GM13976 (cell line): ENCODE measurements at regions not wholly inside any gene's neighbourhood (a gene's known extent, or its start where the extent isn't known, plus 50 kb on each side); places are given as distances from the start of the nearest gene placed in this dataset.

Experiments
- DNase-seq: peaks from one replicate; pipeline ENCODE4 v3.0.0; 2012; ENCODE audit warnings: low spot score
- in situ Hi-C: fragments of 300-500 bp; cut with MboI; formaldehyde crosslinking; loops from one replicate; pipeline ENCODE4 v1.12.0; 2022; ENCODE audit warnings: low sequenced_read_pairs, mixed read lengths, inconsistent platforms; ENCODE audit not compliant: unreplicated experiment
- TF ChIP-seq, protein P1 (sequence below): IDR thresholded peaks from 2 replicates; pipeline ENCODE4 v1.5.1; 2012; ENCODE audit warnings: borderline replicate concordance, mild to moderate bottlenecking; ENCODE audit not compliant: insufficient read depth; ENCODE audit errors: extremely low read depth, missing control alignments, control extremely low read depth

DNA sequence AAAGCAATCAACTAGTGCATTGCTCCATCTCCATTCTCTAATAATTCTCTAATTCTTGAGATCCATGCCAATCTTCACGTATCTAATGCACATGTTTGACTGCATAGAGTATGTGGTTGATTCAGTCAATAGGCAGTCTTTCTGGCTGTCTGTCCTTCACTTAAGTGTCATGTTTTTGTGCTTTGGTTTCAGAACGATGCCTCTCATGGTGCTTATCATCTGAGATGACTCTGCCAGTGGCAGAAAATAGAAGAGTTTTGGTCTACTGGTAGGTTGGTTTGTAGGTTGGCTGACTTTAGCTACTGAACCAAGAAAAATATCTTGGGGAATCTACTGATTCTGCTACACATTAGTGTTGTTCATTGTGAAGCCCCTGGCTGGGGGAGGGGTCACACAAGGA is 364.2 kb downstream of the SFMBT2 start:
- no peak for DNase-seq
- in situ Hi-C loops = no loop called here
- TF ChIP-seq, protein P1, sequence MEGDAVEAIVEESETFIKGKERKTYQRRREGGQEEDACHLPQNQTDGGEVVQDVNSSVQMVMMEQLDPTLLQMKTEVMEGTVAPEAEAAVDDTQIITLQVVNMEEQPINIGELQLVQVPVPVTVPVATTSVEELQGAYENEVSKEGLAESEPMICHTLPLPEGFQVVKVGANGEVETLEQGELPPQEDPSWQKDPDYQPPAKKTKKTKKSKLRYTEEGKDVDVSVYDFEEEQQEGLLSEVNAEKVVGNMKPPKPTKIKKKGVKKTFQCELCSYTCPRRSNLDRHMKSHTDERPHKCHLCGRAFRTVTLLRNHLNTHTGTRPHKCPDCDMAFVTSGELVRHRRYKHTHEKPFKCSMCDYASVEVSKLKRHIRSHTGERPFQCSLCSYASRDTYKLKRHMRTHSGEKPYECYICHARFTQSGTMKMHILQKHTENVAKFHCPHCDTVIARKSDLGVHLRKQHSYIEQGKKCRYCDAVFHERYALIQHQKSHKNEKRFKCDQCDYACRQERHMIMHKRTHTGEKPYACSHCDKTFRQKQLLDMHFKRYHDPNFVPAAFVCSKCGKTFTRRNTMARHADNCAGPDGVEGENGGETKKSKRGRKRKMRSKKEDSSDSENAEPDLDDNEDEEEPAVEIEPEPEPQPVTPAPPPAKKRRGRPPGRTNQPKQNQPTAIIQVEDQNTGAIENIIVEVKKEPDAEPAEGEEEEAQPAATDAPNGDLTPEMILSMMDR = no peak

DNA sequence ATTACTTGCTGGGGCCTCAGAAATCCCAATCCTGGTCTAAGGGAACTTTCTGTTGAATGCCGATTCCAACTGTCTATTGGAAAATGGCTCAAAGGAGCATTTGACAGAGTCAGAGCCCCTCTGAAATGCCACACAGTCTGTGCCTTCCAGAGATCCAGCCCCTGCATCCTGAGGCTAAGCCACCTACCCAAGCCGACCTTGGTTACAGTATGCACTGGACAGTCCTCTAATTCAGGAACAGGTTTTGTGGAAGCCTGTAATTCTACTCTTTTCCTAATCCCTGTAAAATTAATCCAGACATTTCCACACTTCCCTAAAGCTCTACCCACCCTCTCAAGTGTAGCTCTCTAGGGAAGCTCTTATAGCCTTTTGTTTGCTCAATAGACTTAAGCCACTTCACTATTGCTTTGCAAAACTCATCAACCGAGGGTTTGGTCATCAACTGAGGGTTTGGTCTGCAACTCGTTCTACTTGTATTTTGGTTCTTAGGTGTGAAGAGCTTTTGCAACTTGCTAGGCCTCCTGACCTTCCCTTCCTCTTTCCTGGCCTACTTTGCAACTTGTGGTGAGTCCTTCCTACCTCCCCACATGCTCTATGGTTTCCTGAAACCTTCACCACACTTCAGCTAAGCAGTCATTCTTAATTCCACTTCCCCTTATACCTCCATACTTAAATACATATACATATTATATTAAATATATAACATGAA is 364.8 kb downstream of the SFMBT2 start:
- DNase-seq = no peak
- TF ChIP-seq, protein P1 = no peak
- in situ Hi-C loops = no loop called here

DNA sequence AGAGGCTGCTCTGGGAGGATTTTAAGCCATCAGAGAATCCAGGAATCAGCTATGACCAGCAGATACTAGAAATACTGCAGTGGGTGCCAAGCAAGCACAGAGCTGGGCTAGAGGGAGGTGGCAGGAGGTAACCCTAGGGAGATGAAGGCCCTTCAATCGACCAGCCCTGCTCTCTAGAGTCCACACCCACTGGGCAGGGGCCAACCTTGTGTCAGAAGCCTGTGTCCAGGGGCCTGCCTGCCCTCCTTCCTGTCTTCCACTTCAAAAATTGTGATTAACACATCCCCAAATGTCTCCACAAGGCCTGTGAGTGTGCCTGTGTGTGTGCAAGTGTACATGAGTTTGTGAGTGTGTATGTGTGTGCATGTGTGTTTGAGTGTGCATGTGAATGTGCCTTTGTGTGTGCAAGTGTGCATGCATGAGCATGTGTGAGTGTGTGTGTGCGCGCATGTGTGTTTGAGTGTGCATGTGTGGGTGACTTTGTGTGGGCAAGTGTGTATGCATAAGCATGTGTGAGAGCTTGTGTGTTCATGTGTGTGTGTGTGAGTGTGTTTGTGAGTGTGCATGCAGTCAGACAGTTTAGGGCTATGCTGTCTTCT is 367.7 kb downstream of the SFMBT2 start:
- no peak for DNase-seq
- TF ChIP-seq, protein P1 = no peak
- in situ Hi-C loops = no loop called here

DNA sequence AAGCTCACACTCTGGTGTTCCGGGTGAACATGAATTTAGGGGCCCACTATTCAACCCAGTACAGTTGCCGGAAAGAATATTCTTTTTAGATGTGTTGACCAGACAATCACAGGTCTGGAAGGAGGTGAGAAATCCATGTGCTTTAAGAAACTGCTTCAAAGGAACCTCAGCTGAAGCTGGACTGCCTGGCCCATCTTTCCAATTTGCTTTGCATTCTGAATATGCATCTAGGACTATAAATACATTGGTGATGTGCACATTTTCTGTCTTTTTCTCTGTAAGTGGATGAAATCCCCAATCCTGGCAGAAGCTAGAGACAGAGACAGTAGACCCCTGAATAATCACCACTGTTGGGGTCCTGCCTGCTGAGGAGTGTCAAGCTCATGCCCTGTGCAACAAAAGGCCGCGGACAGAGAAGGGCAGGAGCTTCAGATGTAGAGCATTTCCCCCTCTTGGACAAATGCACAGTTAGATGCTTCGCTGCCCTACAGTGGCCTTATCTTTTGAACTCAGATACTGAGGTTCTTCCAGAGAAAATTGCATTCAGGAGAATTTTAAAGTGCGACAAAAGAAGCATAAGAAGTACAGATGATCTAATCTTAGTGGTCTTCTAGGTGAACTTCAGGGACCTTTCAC is 368.3 kb downstream of the SFMBT2 start:
- DNase-seq = no peak
- TF ChIP-seq, protein P1 = no peak
- in situ Hi-C loops = no loop called here

DNA sequence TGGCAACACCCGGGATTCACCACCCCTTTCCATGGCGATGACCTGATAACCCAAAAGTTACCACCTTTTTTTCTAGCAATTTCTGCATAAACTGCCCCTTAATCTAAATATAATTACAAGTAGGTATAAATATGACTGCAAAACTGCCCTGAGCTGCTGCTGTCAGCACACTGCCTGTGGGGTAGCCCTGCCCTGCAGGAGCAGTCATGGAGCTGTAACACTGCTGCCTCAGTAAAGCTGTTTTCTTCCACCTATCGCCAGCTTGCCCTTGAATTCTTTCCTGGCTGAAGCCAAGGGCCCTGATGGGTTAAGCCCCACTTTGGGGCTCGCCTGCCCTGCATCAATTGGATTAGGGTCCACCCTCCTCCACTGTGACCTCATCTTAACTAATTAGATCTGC is 368.8 kb downstream of the SFMBT2 start:
- TF ChIP-seq, protein P1 = no peak
- no peak for DNase-seq
- in situ Hi-C loops = no loop called here

DNA sequence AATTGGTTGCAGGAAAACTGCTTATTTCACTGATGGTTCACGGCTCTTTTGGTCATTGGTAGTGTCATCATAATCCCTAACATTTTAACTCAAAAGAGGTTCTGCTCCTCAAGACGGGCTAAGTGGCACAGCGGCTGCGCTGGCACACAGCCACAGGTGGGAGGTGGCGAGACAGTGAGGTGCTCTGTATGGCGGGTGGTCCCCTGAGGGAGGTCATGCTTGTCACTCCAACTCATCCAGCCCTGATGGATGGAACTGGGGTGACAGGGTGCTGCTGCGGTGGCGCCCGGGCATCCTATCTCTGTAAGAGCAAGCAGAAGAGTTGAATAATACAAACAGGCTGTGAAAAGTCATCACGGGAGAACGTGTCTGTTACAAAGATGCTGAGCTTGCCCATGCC is 370.2 kb downstream of the SFMBT2 start:
- in situ Hi-C loops = no loop called here
- TF ChIP-seq, protein P1 = no peak
- no peak for DNase-seq

DNA sequence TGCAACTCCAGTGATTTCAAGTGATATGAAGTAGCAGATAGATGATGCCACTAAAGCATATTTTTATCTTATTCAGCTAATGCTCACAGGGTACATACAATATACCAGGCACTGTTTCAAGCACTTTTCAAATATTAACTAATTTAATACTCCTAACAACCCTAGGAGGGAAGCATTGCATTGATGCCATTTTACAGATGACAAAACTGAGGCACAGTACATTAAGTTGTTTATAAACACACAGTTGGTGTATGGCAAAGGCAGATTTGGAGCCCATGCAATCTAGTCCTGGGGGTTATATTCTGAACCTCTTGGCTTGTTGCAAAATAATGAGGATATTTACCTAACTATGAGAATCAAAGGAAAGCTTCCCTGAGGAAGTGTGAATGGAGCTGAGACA is 371.0 kb downstream of the SFMBT2 start:
- in situ Hi-C loops = no loop called here
- no peak for DNase-seq
- TF ChIP-seq, protein P1 = no peak
